ENCODE measurements at regions not wholly inside any gene's neighbourhood (a gene's known extent, or its start where the extent isn't known, plus 50 kb on each side); places are given as distances from the start of the nearest gene placed in this dataset.

DNA sequence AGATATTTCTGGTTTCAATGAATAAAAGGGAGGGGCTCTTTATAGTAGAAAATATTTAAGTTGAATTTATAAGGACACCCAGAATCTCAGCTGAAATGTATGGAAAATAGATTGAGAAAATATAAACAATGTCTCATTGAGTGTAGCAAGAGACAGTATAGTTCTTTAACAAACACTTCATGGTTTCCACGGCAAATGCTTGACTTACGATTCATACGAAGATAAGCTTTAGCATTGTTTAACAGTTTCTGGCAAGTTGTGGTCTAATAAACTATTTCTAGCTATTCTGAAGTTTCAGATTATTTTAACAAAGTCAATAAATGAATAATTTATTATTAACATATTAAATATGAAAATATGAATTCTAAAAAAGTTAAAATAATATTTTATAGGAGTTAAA, 1419.4 kb downstream of the KCNT2 start:
- TF ChIP-seq, protein P1, sequence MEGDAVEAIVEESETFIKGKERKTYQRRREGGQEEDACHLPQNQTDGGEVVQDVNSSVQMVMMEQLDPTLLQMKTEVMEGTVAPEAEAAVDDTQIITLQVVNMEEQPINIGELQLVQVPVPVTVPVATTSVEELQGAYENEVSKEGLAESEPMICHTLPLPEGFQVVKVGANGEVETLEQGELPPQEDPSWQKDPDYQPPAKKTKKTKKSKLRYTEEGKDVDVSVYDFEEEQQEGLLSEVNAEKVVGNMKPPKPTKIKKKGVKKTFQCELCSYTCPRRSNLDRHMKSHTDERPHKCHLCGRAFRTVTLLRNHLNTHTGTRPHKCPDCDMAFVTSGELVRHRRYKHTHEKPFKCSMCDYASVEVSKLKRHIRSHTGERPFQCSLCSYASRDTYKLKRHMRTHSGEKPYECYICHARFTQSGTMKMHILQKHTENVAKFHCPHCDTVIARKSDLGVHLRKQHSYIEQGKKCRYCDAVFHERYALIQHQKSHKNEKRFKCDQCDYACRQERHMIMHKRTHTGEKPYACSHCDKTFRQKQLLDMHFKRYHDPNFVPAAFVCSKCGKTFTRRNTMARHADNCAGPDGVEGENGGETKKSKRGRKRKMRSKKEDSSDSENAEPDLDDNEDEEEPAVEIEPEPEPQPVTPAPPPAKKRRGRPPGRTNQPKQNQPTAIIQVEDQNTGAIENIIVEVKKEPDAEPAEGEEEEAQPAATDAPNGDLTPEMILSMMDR (conservative IDR thresholded peaks at IDR 0.05): no peak
- TF ChIP-seq EZH2 (IDR thresholded peaks at IDR 0.05; ENCODE audit: low read depth): no peak

All from PC-9 (cell line).